HCT116 (cell line): ENCODE measurements at regions not wholly inside any gene's neighbourhood (a gene's known extent, or its start where the extent isn't known, plus 50 kb on each side); places are given as distances from the start of the nearest gene placed in this dataset.

ENCODE experiments used
- ATAC-seq: fragments of 200-7000 bp; cut with Tn5 transposase; 2 replicates; pipeline ENCODE4 v1.9.1; 2020; ENCODE audit warnings: mild to moderate bottlenecking, moderate library complexity
- BruUV-seq: library from RNA; stranded (reverse); fragments of 400-500 nt; replicated peaks from 2 replicates; lab custom pipeline; 2021; lab: Mats Ljungman, UMichigan
- CTCF ChIA-PET: fragments of 300-600 bp; sonication (Branson Sonifier 250); formaldehyde crosslinking; loops from one replicate; lab custom pipeline; 2021; ENCODE audit warnings: antibody characterized with exemption; lab: Charles Lee
- POLR2A ChIA-PET: fragments of 300-600, 350-600 bp; sonication (Branson Sonifier 250); formaldehyde crosslinking; loops from one replicate; lab custom pipeline; 2021; ENCODE audit warnings: antibody characterized with exemption; lab: Charles Lee
- RAD21 ChIA-PET, 2 experiments: fragments of 300-600 bp; sonication (Branson Sonifier 250); formaldehyde crosslinking; loops; one replicate each; lab custom pipeline; 2023; ENCODE audit warnings: low total read pairs in 2 of 2; ENCODE audit not compliant: uncharacterized antibody in 2 of 2, unreplicated experiment in 2 of 2, low non-redundant PET in 1 of 2; lab: Charles Lee
- DNase-seq: peaks from one replicate; pipeline ENCODE4 v3.0.0-alpha.2; 2010; ENCODE audit warnings: low read depth, low spot score
- H2AFZ ChIP-seq: fragments of 200-600 bp; shearing (Covaris generic), sonication (generic); 2 replicates; pipeline ENCODE4 v1.6.1; 2017; ENCODE audit warnings: low read depth, mixed run types, mixed read lengths, antibody characterized with exemption, low read length; ENCODE audit not compliant: poor library complexity, severe bottlenecking
- H3K27ac ChIP-seq: 2 replicates; pipeline ENCODE4 v1.5.1; 2012; ENCODE audit warnings: low read depth, low read length
- H3K27me3 ChIP-seq: fragments of 200-600 bp; sonication (generic); 2 replicates; pipeline ENCODE4 v1.6.1; 2016; ENCODE audit warnings: mixed run types, low read length, mixed read lengths; ENCODE audit not compliant: insufficient read depth
- H3K36me3 ChIP-seq, 2 experiments: fragments of 200-500 bp in 1 of 2; fragments of 200-600 bp in 1 of 2; sonication (Bioruptor generic) in 1 of 2; sonication (generic) in 1 of 2; 2 replicates each; pipeline versions ENCODE4 v1.5.1 to v1.6.1; 2014 to 2016; ENCODE audit warnings: low read length in 2 of 2, inconsistent platforms in 1 of 2, mixed read lengths in 1 of 2, mixed run types in 1 of 2; ENCODE audit not compliant: insufficient read depth in 2 of 2, control insufficient read depth in 1 of 2
- H3K4me1 ChIP-seq, 2 experiments: fragments of 200-600 bp in 1 of 2; sonication (generic) in 1 of 2; 2 replicates each; pipeline versions ENCODE4 v1.5.1 to v1.6.1; 2012 to 2017; ENCODE audit warnings: low read length in 2 of 2, inconsistent platforms in 1 of 2, mild to moderate bottlenecking in 1 of 2, mixed read lengths in 1 of 2, mixed run types in 1 of 2, moderate library complexity in 1 of 2; ENCODE audit not compliant: insufficient read depth in 2 of 2, control insufficient read depth in 1 of 2
- H3K4me2 ChIP-seq: fragments of 200-600 bp; sonication (generic); 2 replicates; pipeline ENCODE4 v1.6.1; 2017; ENCODE audit warnings: mixed run types, low read length, mixed read lengths
- H3K4me3 ChIP-seq, 2 experiments: fragments of 200-600 bp in 1 of 2; sonication (generic) in 1 of 2; replicated peaks in 1 of 2; 2 replicates each; pipeline ENCODE4 v1.5.1; 2011 to 2016; ENCODE audit warnings: low read length in 2 of 2, control low read depth in 1 of 2, low read depth in 1 of 2, mild to moderate bottlenecking in 1 of 2, mixed read lengths in 1 of 2, mixed run types in 1 of 2
- H3K79me2 ChIP-seq: fragments of 200-600 bp; sonication (generic); 2 replicates; pipeline ENCODE4 v1.6.1; 2017; ENCODE audit warnings: mild to moderate bottlenecking, mixed run types, low read length, moderate library complexity, mixed read lengths; ENCODE audit not compliant: insufficient read depth
- H3K9ac ChIP-seq: fragments of 200-600 bp; sonication (generic); 2 replicates; pipeline ENCODE4 v1.6.1; 2016; ENCODE audit warnings: low read length, mixed read lengths
- H3K9me2 ChIP-seq: fragments of 200-600 bp; sonication (generic), shearing (Covaris generic); 2 replicates; pipeline ENCODE4 v1.6.1; 2017; ENCODE audit warnings: mixed run types, mild to moderate bottlenecking, moderate library complexity; ENCODE audit not compliant: insufficient read depth
- H3K9me3 ChIP-seq, 2 experiments: fragments of 200-500 bp in 1 of 2; fragments of 200-600 bp in 1 of 2; sonication (Bioruptor generic) in 1 of 2; sonication (generic) in 1 of 2; 2 replicates each; pipeline ENCODE4 v1.6.1; 2014 to 2017; ENCODE audit warnings: low read length in 2 of 2, mixed read lengths in 2 of 2, inconsistent platforms in 1 of 2, low read depth in 1 of 2, mild to moderate bottlenecking in 1 of 2, mixed run types in 1 of 2, moderate library complexity in 1 of 2; ENCODE audit not compliant: control insufficient read depth in 1 of 2, insufficient read depth in 1 of 2
- H4K20me1 ChIP-seq: fragments of 200-600 bp; sonication (generic), shearing (Covaris generic); 2 replicates; pipeline ENCODE4 v1.6.1; 2017; ENCODE audit warnings: mixed run types, mild to moderate bottlenecking, moderate library complexity; ENCODE audit not compliant: insufficient read depth
- CEBPB ChIP-seq: IDR thresholded peaks from 2 replicates; pipeline ENCODE4 v1.6.1; 2012; ENCODE audit warnings: low read depth
- POLR2A ChIP-seq: IDR thresholded peaks from 2 replicates; pipeline ENCODE4 v1.7.0; 2011; ENCODE audit warnings: borderline replicate concordance; ENCODE audit not compliant: insufficient read depth, insufficient read length; ENCODE audit errors: extremely low read depth
- RAD21 ChIP-seq: IDR thresholded peaks from 2 replicates; pipeline ENCODE4 v1.6.1; 2012; ENCODE audit warnings: low read depth, mild to moderate bottlenecking
- SIN3A ChIP-seq: IDR thresholded peaks from 2 replicates; pipeline ENCODE4 v1.6.1; 2012; ENCODE audit warnings: low read depth
- SP1 ChIP-seq: IDR thresholded peaks from 2 replicates; pipeline ENCODE4 v1.6.1; 2012; ENCODE audit warnings: low read depth
- ZNF274 ChIP-seq: fragments of 200-500 bp; sonication (Bioruptor generic); IDR thresholded peaks from 2 replicates; pipeline ENCODE4 v1.6.1; 2014; ENCODE audit warnings: mild to moderate bottlenecking, low read depth, low read length, inconsistent platforms
- intact Hi-C: fragments of 100-400 bp; cut with micrococcal nuclease; formaldehyde crosslinking; loops from 2 replicates; pipeline ENCODE4 v1.10.0; 2022
- TF ChIP-seq, protein P1 (sequence below): IDR thresholded peaks from 2 replicates; pipeline ENCODE4 v1.6.1; 2012; ENCODE audit warnings: low read depth

DNA sequence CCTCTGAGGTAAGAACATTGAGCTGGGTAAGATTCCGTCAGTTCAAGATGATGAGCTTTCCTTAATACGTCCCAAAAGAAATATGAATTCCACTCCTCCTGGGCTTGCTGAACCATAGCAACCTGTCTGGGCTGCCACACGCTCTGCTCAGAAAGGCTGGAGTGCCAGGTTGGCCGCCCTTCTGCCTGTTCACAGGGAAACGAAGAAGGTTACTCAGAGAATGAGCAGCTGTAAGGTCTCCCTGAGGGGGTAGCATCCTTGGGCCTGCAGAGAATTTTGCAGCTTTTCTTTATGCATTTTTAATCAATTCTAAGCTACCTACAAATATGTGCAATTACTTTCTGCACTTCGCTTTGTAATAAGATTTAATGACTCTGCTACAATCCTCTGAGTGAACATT lies 130.7 kb upstream of the BACE2 start (continued):
- TF ChIP-seq, protein P1, sequence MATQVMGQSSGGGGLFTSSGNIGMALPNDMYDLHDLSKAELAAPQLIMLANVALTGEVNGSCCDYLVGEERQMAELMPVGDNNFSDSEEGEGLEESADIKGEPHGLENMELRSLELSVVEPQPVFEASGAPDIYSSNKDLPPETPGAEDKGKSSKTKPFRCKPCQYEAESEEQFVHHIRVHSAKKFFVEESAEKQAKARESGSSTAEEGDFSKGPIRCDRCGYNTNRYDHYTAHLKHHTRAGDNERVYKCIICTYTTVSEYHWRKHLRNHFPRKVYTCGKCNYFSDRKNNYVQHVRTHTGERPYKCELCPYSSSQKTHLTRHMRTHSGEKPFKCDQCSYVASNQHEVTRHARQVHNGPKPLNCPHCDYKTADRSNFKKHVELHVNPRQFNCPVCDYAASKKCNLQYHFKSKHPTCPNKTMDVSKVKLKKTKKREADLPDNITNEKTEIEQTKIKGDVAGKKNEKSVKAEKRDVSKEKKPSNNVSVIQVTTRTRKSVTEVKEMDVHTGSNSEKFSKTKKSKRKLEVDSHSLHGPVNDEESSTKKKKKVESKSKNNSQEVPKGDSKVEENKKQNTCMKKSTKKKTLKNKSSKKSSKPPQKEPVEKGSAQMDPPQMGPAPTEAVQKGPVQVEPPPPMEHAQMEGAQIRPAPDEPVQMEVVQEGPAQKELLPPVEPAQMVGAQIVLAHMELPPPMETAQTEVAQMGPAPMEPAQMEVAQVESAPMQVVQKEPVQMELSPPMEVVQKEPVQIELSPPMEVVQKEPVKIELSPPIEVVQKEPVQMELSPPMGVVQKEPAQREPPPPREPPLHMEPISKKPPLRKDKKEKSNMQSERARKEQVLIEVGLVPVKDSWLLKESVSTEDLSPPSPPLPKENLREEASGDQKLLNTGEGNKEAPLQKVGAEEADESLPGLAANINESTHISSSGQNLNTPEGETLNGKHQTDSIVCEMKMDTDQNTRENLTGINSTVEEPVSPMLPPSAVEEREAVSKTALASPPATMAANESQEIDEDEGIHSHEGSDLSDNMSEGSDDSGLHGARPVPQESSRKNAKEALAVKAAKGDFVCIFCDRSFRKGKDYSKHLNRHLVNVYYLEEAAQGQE: no peak
- TF ChIP-seq SIN3A (no peak), SP1 (no peak), RAD21 (no peak), POLR2A (no peak)

DNA sequence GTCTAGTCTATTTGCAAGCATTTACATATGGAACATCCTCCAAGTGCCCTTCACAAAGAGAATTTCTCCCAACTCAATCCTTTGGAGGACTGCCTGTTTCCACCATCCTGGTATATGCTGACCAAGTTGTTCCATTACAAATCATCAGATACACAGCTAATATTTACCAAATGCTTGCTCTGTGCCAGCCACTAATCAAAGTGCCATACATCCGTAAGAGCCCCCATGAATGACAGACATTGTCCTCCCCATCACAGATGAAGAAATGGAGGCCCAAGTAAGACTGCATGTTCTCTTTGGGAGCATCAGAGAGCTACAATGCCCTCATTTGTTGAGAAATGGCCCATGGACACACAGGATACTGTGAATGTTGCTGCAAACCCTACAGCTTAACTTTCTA lies 130.0 kb upstream of the BACE2 start:
- H3K4me1 ChIP-seq: no peaks in the 10 kb centered on the region

More for the DNA sequence above, 130.0 kb upstream of the BACE2 start:
- Histone ChIP-seq H3K36me3 (no peaks in the 10 kb centered on the region), H3K9me2 (no peaks in the 10 kb centered on the region), H3K9ac (no peak overlapping the region), H3K27me3 (no peaks in the 10 kb centered on the region), H4K20me1 (no peaks in the 10 kb centered on the region), H3K4me3 (no peak overlapping the region), H3K9me3 (0 out of 4 replicates have a peak, but pooled peaks cover 0 to 3% of the 10 kb centered on the region in 2 experiments), H3K27ac (no peak overlapping the region), H2AFZ (no peak overlapping the region), H3K79me2 (no peaks in the 10 kb centered on the region), H3K4me2 (no peak overlapping the region)
- TF ChIP-seq CEBPB (no peak), SIN3A (no peak), SP1 (no peak), ZNF274 (no peak)
- TF ChIP-seq, protein P1: no peak
- ChIA-PET CTCF (no interaction called here), RAD21 (no interaction called here), POLR2A (no interaction called here)
- no peak for DNase-seq
- intact Hi-C loops: no loop called here
- BruUV-seq: no TSS peak
- no peak for ATAC-seq
